ENCODE measurements at regions not wholly inside any gene's neighbourhood (a gene's known extent, or its start where the extent isn't known, plus 50 kb on each side); places are given as distances from the start of the nearest gene placed in this dataset.

GRCh38 chr10:125409756-125410155 is 249.4 kb upstream of the CTBP2 start:
- TF ChIP-seq CTCF (IDR thresholded peaks at IDR 0.05 in 8 of 11, conservative IDR thresholded peaks at IDR 0.05 in 3 of 11) (no peak), POLR2AphosphoS5 (IDR thresholded peaks at IDR 0.05) (no peak)
